Ascending aorta (tissue), 2 donors: ENCODE measurements at regions not wholly inside any gene's neighbourhood (a gene's known extent, or its start where the extent isn't known, plus 50 kb on each side); places are given as distances from the start of the nearest gene placed in this dataset.
"Not testable (repeated sequence)": the region's sequence is repeated elsewhere in the genome, so short reads cannot be mapped to it uniquely, and the experiment has no call there.

Experiments used
- DNase-seq, 2 donors: peaks; one replicate each; pipeline ENCODE4 v3.0.0-alpha.2; 2019; ENCODE audit warnings: low spot score in 2 of 2
- H3K27ac ChIP-seq, 2 donors: fragments of 200-600 bp; sonication (generic); one replicate each; pipeline ENCODE4 v1.5.1; 2016 to 2017; ENCODE audit warnings: mild to moderate bottlenecking in 1 of 2
- H3K27me3 ChIP-seq: fragments of 200-600 bp; sonication (generic); one replicate; pipeline ENCODE4 v1.5.1; 2017
- H3K36me3 ChIP-seq, 2 donors: fragments of 200-600 bp; sonication (generic); one replicate each; pipeline ENCODE4 v1.5.1; 2016
- H3K4me1 ChIP-seq, 2 donors: fragments of 200-600 bp; sonication (generic); one replicate each; pipeline ENCODE4 v1.5.1; 2016 to 2017; ENCODE audit warnings: mild to moderate bottlenecking in 1 of 2
- H3K4me3 ChIP-seq, 2 donors: fragments of 200-600 bp; sonication (generic); one replicate each; pipeline ENCODE4 v1.5.1; 2016 to 2017; ENCODE audit warnings: mild to moderate bottlenecking in 1 of 2
- H3K9me3 ChIP-seq, 2 donors: fragments of 200-600 bp; sonication (generic); one replicate each; pipeline ENCODE4 v1.5.1; 2016
- CTCF ChIP-seq, 3 experiments: fragments of 200-600 bp in 2 of 3; fragments of 450-650 bp in 1 of 3; sonication (generic) in 2 of 3; IDR thresholded peaks; one replicate each; pipeline ENCODE4 v1.5.1; 2016 to 2019; ENCODE audit warnings: antibody characterized with exemption in 3 of 3, mild to moderate bottlenecking in 1 of 3, moderate library complexity in 1 of 3
- intact Hi-C: fragments of 100-400 bp; cut with DNase I; formaldehyde crosslinking; loops from one replicate; pipeline ENCODE4 v1.15.1; 2023

DNA sequence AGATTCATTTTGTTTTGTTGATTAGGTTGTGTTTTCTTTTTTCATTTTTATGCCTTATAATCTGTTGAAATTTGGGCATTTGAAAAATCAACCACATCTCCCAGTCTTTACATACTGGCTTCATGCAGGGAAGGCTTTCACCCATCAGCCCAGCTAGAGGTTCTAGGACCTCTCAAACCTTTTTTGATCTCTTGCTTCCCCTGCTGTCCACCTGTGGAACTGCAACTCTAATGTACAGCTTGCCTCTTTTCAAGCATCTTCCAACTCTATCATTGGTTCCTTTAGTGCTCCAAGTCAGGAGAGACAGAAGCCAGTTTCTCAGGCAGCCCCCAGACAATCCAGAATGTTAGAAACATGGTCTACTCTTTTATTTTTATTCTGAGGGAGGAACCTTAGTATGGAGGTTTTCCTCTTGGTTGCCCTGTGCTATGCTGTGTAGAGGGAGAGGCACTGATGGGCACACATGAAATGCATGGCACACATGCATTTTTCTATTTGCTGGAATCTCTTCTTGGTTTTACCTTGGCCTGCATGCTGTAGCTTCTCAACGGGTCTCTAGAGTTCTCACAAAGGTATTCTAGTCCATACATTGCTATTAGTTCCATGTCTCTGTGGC is 107.2 kb upstream of the L3MBTL4 start:
- intact Hi-C loops: no loop called here
- DNase-seq: no peak
- TF ChIP-seq CTCF (IDR thresholded peaks at IDR 0.05): peak in 2 of 3 experiments; percentile 5 to 21
- Histone ChIP-seq H3K36me3 (no peaks in the 10 kb centered on the region), H3K27ac (no peak overlapping the region), H3K4me1 (no peaks in the 10 kb centered on the region), H3K9me3 (peaks cover 0 to 4% of the 10 kb centered on the region in 2 donors), H3K4me3 (no peak overlapping the region), H3K27me3 (no peaks in the 10 kb centered on the region)

GRCh38 chr18:6525604-6526003 is 110.9 kb upstream of the L3MBTL4 start:
- no peak overlapping the region for H3K4me3 ChIP-seq
- peaks cover 0 to 4% of the 10 kb centered on the region in 2 donors for H3K9me3 ChIP-seq
- TF ChIP-seq CTCF (IDR thresholded peaks at IDR 0.05): no peak
- intact Hi-C loops: no loop called here
- H3K36me3 ChIP-seq: no peaks in the 10 kb centered on the region
- no peak for DNase-seq
- no peaks in the 10 kb centered on the region for H3K4me1 ChIP-seq
- no peaks in the 10 kb centered on the region for H3K27me3 ChIP-seq
- H3K27ac ChIP-seq: no peak overlapping the region

DNA sequence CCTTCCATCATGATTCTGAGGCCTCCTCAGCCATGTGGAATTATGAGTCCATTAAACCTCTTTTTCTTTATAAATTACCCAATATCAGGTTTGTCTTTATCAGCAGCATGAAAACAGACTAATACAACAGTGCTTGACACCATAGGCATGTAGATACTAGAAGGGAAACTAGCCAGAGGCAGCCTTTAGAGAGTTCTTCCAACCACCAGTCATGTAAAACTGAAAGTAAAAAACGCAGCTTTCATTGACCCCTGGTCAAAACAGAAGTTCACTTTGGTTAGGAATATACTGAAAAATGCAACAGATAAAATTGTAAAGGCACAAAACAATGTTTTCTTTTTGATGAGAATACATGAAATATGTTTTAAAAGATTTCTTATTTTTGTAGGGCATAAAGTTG is 122.8 kb upstream of the L3MBTL4 start:
- no peaks in the 10 kb centered on the region for H3K9me3 ChIP-seq
- H3K27ac ChIP-seq: no peak overlapping the region
- intact Hi-C loops: no loop called here

GRCh38 chr18:6541131-6541679 is 126.5 kb upstream of the L3MBTL4 start:
- intact Hi-C loops: loop anchor here (10.0 kb wide), 1 partner anchor 344 kb away; no protein-coding TSS in a partner anchor
- not testable (repeated sequence) for H3K4me3 ChIP-seq, H3K27me3 ChIP-seq, H3K4me1 ChIP-seq, H3K36me3 ChIP-seq, DNase-seq, H3K27ac ChIP-seq, H3K9me3 ChIP-seq

More for the DNA sequence above, 122.8 kb upstream of the L3MBTL4 start:
- Histone ChIP-seq H3K4me1 (no peaks in the 10 kb centered on the region), H3K27me3 (no peaks in the 10 kb centered on the region), H3K4me3 (no peak overlapping the region), H3K36me3 (no peaks in the 10 kb centered on the region)
- no peak for TF ChIP-seq CTCF (IDR thresholded peaks at IDR 0.05)
- no peak for DNase-seq

DNA sequence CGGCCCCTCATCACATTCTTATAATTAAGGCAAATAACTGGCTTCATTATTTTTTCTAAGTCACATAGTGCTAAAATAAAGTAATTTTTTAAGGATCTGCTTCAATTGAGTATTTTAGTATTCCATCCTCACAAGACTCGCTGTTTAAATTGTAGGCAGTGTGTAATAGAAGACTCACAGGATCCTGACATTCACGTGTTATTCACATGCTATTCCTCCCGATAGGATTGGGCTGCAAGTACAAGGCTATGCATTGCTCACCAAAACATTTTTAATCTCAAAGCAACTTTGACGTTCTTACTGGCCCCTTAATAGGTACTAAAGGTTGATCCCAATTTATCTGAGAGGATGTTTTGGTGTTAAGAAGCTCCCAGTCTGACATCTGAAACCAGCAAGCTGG is 127.6 kb upstream of the L3MBTL4 start:
- Histone ChIP-seq H3K4me3 (no peak overlapping the region), H3K36me3 (no peaks in the 10 kb centered on the region), H3K9me3 (no peaks in the 10 kb centered on the region), H3K4me1 (no peaks in the 10 kb centered on the region), H3K27ac (no peak overlapping the region), H3K27me3 (no peaks in the 10 kb centered on the region)
- TF ChIP-seq CTCF (IDR thresholded peaks at IDR 0.05): no peak
- intact Hi-C loops: loop anchor here (10.0 kb wide), 1 partner anchor 343 kb away; no protein-coding TSS in a partner anchor
- DNase-seq: no peak

- TF ChIP-seq CTCF (IDR thresholded peaks at IDR 0.05): peak in 2 of 3 experiments; percentile 8 to 29
- Histone ChIP-seq H3K27ac (no peak overlapping the region), H3K36me3 (no peaks in the 10 kb centered on the region), H3K4me1 (no peaks in the 10 kb centered on the region), H3K9me3 (no peaks in the 10 kb centered on the region), H3K27me3 (no peaks in the 10 kb centered on the region), H3K4me3 (no peak overlapping the region)
- intact Hi-C loops: loop anchor here (10.0 kb wide), 1 partner anchor 341 kb away; no protein-coding TSS in a partner anchor
- DNase-seq: no peak
Measured at GRCh38 chr18:6543330-6543908, 128.7 kb upstream of the L3MBTL4 start.
